BJ (cell line): ENCODE measurements at regions not wholly inside any gene's neighbourhood (a gene's known extent, or its start where the extent isn't known, plus 50 kb on each side); places are given as distances from the start of the nearest gene placed in this dataset.

ENCODE experiments used
- CTCF ChIA-PET: fragments of 350-600 bp; formaldehyde crosslinking; extraction: SDS; loops from one replicate; lab custom pipeline; 2021; ENCODE audit warnings: antibody characterized with exemption, inconsistent platforms; lab: Yijun Ruan, JAX
- POLR2A ChIA-PET: fragments of 300-600 bp; sonication (Branson Sonifier 250); formaldehyde crosslinking; extraction: SDS; loops from one replicate; lab custom pipeline; 2021; ENCODE audit warnings: antibody characterized with exemption; lab: Charles Lee
- DNase-seq: peaks from one replicate; pipeline ENCODE4 v3.0.0-alpha.2; 2011; ENCODE audit warnings: low read depth
- H3K27me3 ChIP-seq: 2 replicates; pipeline ENCODE4 v1.6.0; 2011; ENCODE audit warnings: low read length; ENCODE audit not compliant: control insufficient read depth, insufficient read depth
- H3K36me3 ChIP-seq: 2 replicates; pipeline ENCODE4 v1.5.1; 2011; ENCODE audit warnings: low read length; ENCODE audit not compliant: control insufficient read depth, insufficient read depth
- H3K4me3 ChIP-seq: 2 replicates; pipeline ENCODE4 v1.5.1; 2011; ENCODE audit warnings: low read depth, mild to moderate bottlenecking, control low read depth, low read length
- CTCF ChIP-seq: IDR thresholded peaks from 2 replicates; pipeline ENCODE4 v1.5.1; 2011; ENCODE audit warnings: low read depth, mild to moderate bottlenecking, control low read depth, inconsistent platforms, low read length, moderate library complexity; ENCODE audit not compliant: insufficient read depth

GRCh38 chr10:31602541-31603234, 283.7 kb downstream of the ZEB1 start:
- H3K36me3 ChIP-seq: no peaks in the 10 kb centered on the region
- no peak for DNase-seq
- H3K27me3 ChIP-seq: no peaks in the 10 kb centered on the region
- POLR2A ChIA-PET: interaction anchor here (0.7 kb wide), 1 partner anchor 148 kb away, joined by 5 read pairs; no protein-coding TSS in a partner anchor
- peak overlapping the region; percentile 55 for H3K4me3 ChIP-seq
- CTCF ChIA-PET: interaction anchor here (1.3 kb wide), 1 partner anchor 8 kb away, joined by 5 read pairs; no protein-coding TSS in a partner anchor
- TF ChIP-seq CTCF: no peak

GRCh38 chr10:31601136-31601535, 282.1 kb downstream of the ZEB1 start:
- no peak for TF ChIP-seq CTCF
- CTCF ChIA-PET: no interaction called here
- POLR2A ChIA-PET: no interaction called here

DNA sequence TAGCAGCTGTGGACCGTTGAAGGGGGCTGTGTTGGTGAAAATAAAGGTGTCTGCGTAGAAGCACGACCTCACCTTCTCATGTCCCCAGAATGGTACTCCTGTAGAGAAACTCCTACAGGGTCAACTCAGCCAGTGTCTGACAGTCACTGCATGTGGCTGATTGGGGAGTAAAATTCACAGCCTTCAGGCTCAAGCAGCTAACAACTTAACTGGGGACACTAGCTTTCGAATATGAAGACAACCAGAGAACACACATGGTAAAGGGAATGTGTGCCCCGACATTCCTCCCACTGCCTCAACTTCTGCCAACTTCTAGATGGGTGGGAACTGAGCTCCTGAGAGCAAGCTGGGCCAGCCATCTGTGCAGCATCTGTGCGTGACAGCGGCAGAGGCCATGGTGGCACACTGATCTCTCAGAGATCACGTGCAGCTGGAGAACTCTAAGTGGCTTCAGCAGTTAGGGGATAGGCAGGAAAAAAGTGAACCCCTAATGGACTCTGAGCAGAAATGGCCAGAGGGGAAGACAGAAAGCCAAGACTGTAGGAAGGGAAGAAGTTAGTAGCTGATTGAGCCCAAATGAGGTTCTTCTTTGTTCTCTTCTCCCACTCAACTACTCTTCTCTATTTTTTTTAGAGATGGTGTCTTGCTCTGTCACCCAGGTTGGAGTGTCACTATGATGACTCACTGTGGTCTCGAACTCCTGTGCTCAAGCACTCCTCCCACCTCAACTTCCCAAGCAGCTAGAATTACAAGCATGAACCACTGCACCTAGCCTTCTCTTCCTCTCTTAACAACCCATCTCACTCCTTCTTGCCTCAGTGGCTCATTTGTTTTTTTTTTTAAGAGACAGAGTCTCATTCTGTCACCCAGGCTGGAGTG, 280.8 kb downstream of the ZEB1 start:
- Histone ChIP-seq H3K27me3 (no peaks in the 10 kb centered on the region), H3K36me3 (no peaks in the 10 kb centered on the region), H3K4me3 (no peak overlapping the region)
- POLR2A ChIA-PET: no interaction called here
- no peak for DNase-seq
- CTCF ChIA-PET: no interaction called here
- no peak for TF ChIP-seq CTCF

More at GRCh38 chr10:31601136-31601535, 282.1 kb downstream of the ZEB1 start:
- DNase-seq: no peak
- Histone ChIP-seq H3K4me3 (no peak overlapping the region), H3K36me3 (no peaks in the 10 kb centered on the region), H3K27me3 (no peaks in the 10 kb centered on the region)

- Histone ChIP-seq H3K27me3 (no peaks in the 10 kb centered on the region), H3K4me3 (no peak overlapping the region), H3K36me3 (no peaks in the 10 kb centered on the region)
- POLR2A ChIA-PET: no interaction called here
- CTCF ChIA-PET: interaction anchor here (1.1 kb wide), 1 partner anchor 14 kb away, joined by 4 read pairs; no protein-coding TSS in a partner anchor
- DNase-seq: no peak
- TF ChIP-seq CTCF: no peak
Measured at GRCh38 chr10:31596765-31597164, 277.7 kb downstream of the ZEB1 start.

GRCh38 chr10:31595992-31596391, 277.0 kb downstream of the ZEB1 start:
- CTCF ChIA-PET: no interaction called here

More at GRCh38 chr10:31595992-31596391, 277.0 kb downstream of the ZEB1 start:
- H3K36me3 ChIP-seq: no peaks in the 10 kb centered on the region
- H3K27me3 ChIP-seq: no peaks in the 10 kb centered on the region
- no peak for DNase-seq
- no peak overlapping the region for H3K4me3 ChIP-seq
- POLR2A ChIA-PET: no interaction called here
- no peak for TF ChIP-seq CTCF
